Kidney epithelial cell (primary cell): ENCODE measurements at regions not wholly inside any gene's neighbourhood (a gene's known extent, or its start where the extent isn't known, plus 50 kb on each side); places are given as distances from the start of the nearest gene placed in this dataset.
A peak's percentile ranks its signal among the peaks of the same experiment; 100 is the strongest.

ENCODE experiments used
- DNase-seq: peaks from one replicate; pipeline ENCODE4 v3.0.0-alpha.2; 2010; ENCODE audit warnings: low read depth
- H3K27me3 ChIP-seq: 2 replicates; pipeline ENCODE4 v1.6.0; 2011; ENCODE audit warnings: low read length; ENCODE audit not compliant: control insufficient read depth, insufficient read depth
- H3K36me3 ChIP-seq: 2 replicates; pipeline ENCODE4 v1.5.1; 2011; ENCODE audit warnings: low read length; ENCODE audit not compliant: control insufficient read depth, insufficient read depth
- H3K4me3 ChIP-seq: 2 replicates; pipeline ENCODE4 v1.5.1; 2011; ENCODE audit warnings: low read depth, mild to moderate bottlenecking, control low read depth, low read length
- CTCF ChIP-seq: IDR thresholded peaks from 2 replicates; pipeline ENCODE4 v1.5.1; 2011; ENCODE audit warnings: mild to moderate bottlenecking, moderate library complexity, low read length, control low read depth, inconsistent platforms; ENCODE audit not compliant: insufficient read depth, poor library complexity, severe bottlenecking

- Histone ChIP-seq H3K4me3 (no peak overlapping the region), H3K36me3 (no peaks in the 10 kb centered on the region), H3K27me3 (no peaks in the 10 kb centered on the region)
- no peak for TF ChIP-seq CTCF
- DNase-seq: no peak
Observed at GRCh38 chr4:138014590-138015288, 227.4 kb downstream of the SLC7A11 start.

DNA sequence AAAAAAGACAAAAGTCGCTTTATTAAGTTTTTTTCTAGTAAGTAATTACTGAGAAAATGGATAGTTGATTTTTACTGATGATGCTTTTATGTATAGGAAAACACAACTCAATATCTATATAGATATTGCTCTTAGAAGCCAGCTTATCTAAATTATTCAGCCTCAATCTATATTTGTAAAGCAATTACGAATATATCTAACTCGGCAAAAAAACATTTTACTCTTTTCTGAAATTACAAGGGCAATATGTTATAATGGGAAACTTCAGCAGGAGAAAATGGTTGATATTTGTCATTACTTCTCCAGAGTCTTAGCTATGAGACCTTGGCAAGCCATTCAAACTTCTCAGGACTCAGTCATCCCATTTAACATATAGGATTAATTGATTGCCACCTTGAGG, 228.5 kb downstream of the SLC7A11 start:
- no peak for DNase-seq

GRCh38 chr4:138010639-138011038, 231.5 kb downstream of the SLC7A11 start:
- TF ChIP-seq CTCF: no peak
- no peak overlapping the region for H3K4me3 ChIP-seq
- DNase-seq: no peak
- no peaks in the 10 kb centered on the region for H3K27me3 ChIP-seq
- no peaks in the 10 kb centered on the region for H3K36me3 ChIP-seq

More for the DNA sequence above, 228.5 kb downstream of the SLC7A11 start:
- H3K36me3 ChIP-seq: no peaks in the 10 kb centered on the region
- H3K27me3 ChIP-seq: no peaks in the 10 kb centered on the region
- no peak for TF ChIP-seq CTCF
- no peak overlapping the region for H3K4me3 ChIP-seq

DNA sequence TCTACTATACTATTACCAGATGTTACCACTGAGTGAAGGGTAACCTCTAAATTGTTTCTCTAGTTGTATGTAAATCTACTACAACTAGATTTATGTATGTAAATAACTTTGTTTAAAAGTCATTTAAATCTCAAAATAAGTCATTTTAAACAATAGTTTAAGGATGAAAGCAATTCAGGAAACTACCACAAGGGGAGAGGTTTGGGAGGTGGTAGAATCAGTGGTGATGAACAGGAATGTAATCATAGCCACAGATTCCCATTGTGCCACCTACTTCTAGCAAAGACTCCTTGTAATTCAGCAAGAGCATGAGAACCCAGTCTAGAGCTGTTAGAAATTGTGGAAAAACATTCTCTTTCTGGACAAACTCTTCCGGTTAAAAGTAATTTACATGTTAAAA, 234.6 kb downstream of the SLC7A11 start:
- Histone ChIP-seq H3K36me3 (no peaks in the 10 kb centered on the region), H3K4me3 (no peak overlapping the region), H3K27me3 (no peaks in the 10 kb centered on the region)
- DNase-seq: no peak
- peak; percentile 9 for TF ChIP-seq CTCF

- DNase-seq: no peak
- Histone ChIP-seq H3K4me3 (no peak overlapping the region), H3K36me3 (no peaks in the 10 kb centered on the region), H3K27me3 (no peaks in the 10 kb centered on the region)
- TF ChIP-seq CTCF: no peak
Observed at GRCh38 chr4:138005486-138005885, 236.7 kb downstream of the SLC7A11 start.

DNA sequence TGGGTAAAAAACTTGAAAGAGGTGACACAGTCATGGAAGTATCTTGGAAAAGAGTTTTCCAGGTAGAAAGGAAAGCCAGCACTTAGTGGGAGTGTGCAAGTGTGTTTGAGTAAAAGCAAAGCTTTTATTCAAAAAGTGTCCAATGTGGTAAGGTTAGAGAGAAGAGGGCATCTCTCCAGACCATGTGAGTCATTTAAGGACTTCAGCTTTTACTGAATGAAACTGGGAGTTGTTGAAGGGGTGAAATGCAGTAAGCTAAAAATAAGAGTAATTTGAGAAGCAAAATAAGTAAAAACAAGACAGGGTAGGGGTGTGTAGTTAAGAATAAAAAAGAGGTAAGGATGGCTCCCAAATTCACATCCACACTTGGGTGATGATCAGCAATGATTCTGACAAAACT, 238.9 kb downstream of the SLC7A11 start:
- Histone ChIP-seq H3K36me3 (no peaks in the 10 kb centered on the region), H3K27me3 (no peaks in the 10 kb centered on the region), H3K4me3 (no peak overlapping the region)
- TF ChIP-seq CTCF: no peak
- no peak for DNase-seq
